ENCODE measurements at regions not wholly inside any gene's neighbourhood (a gene's known extent, or its start where the extent isn't known, plus 50 kb on each side); places are given as distances from the start of the nearest gene placed in this dataset.

DNA sequence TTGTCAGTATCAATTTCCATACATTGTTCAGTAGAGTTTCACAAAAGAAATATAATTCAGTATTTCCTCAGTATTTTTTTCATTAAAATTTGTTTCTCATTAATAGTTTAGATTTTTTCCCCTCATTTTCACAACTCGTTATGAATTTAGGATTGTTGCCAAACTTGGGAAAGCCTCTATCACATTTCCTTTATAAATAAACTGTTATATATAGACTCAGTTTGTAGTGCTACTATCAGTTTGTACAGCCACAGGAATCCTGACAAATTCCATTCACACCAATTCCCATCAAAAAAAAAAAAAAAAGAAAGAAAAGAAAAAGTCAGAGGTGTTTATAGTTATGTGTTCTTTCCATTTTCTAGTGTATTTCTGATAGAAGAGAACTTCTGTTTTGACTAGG is 123.3 kb upstream of the DCC start:
- no peak overlapping the region for H3K4me3 ChIP-seq
- no peaks in the 10 kb centered on the region for H3K36me3 ChIP-seq
- H3K9me3 ChIP-seq: no peaks in the 10 kb centered on the region
- H3K27me3 ChIP-seq: no peaks in the 10 kb centered on the region
- no peak overlapping the region for H3K27ac ChIP-seq
- intact Hi-C loops (cut with DNase I; ENCODE audit: low total_unique reads): no loop called here
- TF ChIP-seq, protein P1, sequence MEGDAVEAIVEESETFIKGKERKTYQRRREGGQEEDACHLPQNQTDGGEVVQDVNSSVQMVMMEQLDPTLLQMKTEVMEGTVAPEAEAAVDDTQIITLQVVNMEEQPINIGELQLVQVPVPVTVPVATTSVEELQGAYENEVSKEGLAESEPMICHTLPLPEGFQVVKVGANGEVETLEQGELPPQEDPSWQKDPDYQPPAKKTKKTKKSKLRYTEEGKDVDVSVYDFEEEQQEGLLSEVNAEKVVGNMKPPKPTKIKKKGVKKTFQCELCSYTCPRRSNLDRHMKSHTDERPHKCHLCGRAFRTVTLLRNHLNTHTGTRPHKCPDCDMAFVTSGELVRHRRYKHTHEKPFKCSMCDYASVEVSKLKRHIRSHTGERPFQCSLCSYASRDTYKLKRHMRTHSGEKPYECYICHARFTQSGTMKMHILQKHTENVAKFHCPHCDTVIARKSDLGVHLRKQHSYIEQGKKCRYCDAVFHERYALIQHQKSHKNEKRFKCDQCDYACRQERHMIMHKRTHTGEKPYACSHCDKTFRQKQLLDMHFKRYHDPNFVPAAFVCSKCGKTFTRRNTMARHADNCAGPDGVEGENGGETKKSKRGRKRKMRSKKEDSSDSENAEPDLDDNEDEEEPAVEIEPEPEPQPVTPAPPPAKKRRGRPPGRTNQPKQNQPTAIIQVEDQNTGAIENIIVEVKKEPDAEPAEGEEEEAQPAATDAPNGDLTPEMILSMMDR (IDR thresholded peaks at IDR 0.05): no peak
- no peak for TF ChIP-seq POLR2A (IDR thresholded peaks at IDR 0.05)
- DNase-seq: no peak
- no peaks in the 10 kb centered on the region for H3K4me1 ChIP-seq

DNA sequence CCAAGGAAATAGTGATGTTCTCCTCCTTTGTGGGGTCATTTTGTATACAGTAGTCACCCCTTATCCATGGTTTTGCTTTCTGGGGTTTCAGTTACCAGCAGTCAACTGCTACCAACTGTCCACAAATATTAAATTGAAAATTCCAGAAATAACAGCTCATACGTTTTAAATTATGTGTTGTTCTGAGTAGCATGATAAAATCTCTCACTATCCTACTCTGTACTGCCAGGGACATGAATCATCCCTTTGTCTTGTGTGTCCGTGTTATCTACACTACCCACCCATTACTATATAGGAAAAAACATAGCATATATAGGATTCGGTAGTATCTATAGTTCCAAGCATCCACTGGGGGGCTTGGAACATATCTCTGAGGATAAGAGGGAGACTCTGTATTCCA is 120.9 kb upstream of the DCC start:
- Histone ChIP-seq H3K4me1 (no peaks in the 10 kb centered on the region), H3K27me3 (no peaks in the 10 kb centered on the region), H3K9me3 (no peaks in the 10 kb centered on the region), H3K4me3 (no peak overlapping the region), H3K27ac (no peak overlapping the region), H3K36me3 (no peaks in the 10 kb centered on the region)
- intact Hi-C loops (cut with DNase I; ENCODE audit: low total_unique reads): no loop called here
- no peak for TF ChIP-seq POLR2A (IDR thresholded peaks at IDR 0.05)
- TF ChIP-seq, protein P1 (IDR thresholded peaks at IDR 0.05): no peak
- no peak for DNase-seq

- Histone ChIP-seq H3K27me3 (no peaks in the 10 kb centered on the region), H3K9me3 (no peaks in the 10 kb centered on the region), H3K4me1 (no peaks in the 10 kb centered on the region), H3K27ac (no peak overlapping the region), H3K4me3 (no peak overlapping the region), H3K36me3 (no peaks in the 10 kb centered on the region)
- no peak for DNase-seq
- TF ChIP-seq POLR2A (IDR thresholded peaks at IDR 0.05): no peak
- TF ChIP-seq, protein P1 (IDR thresholded peaks at IDR 0.05): no peak
- intact Hi-C loops (cut with DNase I; ENCODE audit: low total_unique reads): no loop called here
Observed at GRCh38 chr18:52220062-52220591, 119.9 kb upstream of the DCC start.

DNA sequence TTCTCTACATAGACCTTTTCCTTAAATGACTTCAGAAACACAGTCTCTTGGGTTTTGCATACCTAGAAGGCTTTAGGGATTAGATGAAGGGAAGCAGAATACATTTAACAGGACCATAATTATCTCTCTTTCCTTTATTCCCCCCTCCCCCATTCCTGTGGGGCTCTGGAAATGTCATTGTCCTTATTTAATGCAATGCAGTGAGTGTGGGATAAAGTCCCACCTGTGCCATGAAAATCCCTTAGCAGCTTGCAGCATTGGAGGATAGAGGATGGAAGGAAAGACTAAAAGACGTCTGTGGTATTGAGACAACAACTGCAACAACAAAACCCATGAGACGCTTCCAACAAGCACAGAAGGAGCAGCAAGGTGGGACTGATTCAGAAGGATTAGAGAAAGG is 117.8 kb upstream of the DCC start:
- DNase-seq: no peak
- no peaks in the 10 kb centered on the region for H3K9me3 ChIP-seq
- H3K4me1 ChIP-seq: no peaks in the 10 kb centered on the region
- no peaks in the 10 kb centered on the region for H3K36me3 ChIP-seq
- H3K27ac ChIP-seq: no peak overlapping the region
- TF ChIP-seq, protein P1 (IDR thresholded peaks at IDR 0.05): no peak
- no peak for TF ChIP-seq POLR2A (IDR thresholded peaks at IDR 0.05)
- no peaks in the 10 kb centered on the region for H3K27me3 ChIP-seq
- intact Hi-C loops (cut with DNase I; ENCODE audit: low total_unique reads): no loop called here
- H3K4me3 ChIP-seq: no peak overlapping the region

GRCh38 chr18:52227536-52227935 is 112.5 kb upstream of the DCC start:
- Histone ChIP-seq H3K4me1 (no peaks in the 10 kb centered on the region), H3K27ac (no peak overlapping the region), H3K9me3 (no peaks in the 10 kb centered on the region), H3K27me3 (no peaks in the 10 kb centered on the region), H3K36me3 (no peaks in the 10 kb centered on the region), H3K4me3 (no peak overlapping the region)
- intact Hi-C loops (cut with DNase I; ENCODE audit: low total_unique reads): no loop called here
- DNase-seq: no peak
- no peak for TF ChIP-seq POLR2A (IDR thresholded peaks at IDR 0.05)
- TF ChIP-seq, protein P1 (IDR thresholded peaks at IDR 0.05): no peak

Measured in uterus (tissue), 3 donors.